HG03571 (cell line): ENCODE measurements at regions not wholly inside any gene's neighbourhood (a gene's known extent, or its start where the extent isn't known, plus 50 kb on each side); places are given as distances from the start of the nearest gene placed in this dataset.
"Not testable (repeated sequence)": the region's sequence is repeated elsewhere in the genome, so short reads cannot be mapped to it uniquely, and the experiment has no call there.

ENCODE experiments used
- ATAC-seq: cut with Tn5 transposase; IDR thresholded peaks from one replicate; pipeline ENCODE4 v1.9.1; 2021; ENCODE audit not compliant: unreplicated experiment

DNA sequence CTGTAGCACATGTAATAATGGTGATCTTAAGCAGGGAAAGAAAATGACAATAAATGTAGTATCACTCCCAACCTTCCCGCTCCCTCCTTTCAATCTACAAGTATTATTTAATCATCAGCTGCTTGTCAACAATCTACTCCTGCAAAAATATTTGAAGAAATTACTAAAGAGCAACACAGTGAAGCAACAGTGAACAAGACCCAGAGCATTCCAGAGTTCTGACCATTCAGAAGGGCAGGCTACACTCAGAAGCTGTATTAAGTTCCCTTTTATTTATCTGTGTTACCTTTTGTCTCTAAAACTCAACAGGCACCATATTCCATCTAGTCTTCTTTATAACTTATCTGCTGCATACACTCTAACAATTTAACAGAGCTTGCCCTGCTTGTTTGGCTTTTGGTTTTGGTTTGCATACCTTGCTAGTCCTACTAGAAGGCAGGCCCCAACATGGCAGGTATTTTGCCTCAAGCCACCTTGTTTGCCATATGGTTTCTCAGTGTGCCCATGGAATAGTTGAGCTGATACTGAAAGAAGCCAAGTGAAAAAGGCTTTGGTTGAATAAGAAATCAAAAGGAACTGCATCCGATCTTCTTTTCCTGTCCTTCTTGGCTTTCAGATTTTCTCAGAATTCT is 253.9 kb downstream of the CEMIP2 start:
- ATAC-seq, result no peak

DNA sequence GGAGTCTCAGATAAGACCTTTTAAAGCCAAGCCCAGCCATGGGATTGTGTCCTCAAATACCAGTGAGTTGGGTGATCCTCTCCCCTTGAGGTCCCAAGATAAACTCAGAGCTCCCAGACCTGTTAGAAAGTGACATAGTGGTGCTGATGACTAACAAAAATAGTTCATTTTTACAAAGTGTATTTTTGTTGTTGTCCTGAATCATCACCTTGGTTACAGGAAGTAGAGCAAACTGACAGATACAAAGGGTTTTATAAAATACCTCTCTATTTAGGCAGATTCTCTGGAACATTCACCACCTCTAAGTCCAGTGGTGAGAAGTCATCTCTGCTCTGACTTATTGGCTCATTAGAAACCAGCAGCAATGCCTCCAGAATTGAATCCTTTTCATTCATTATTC is 259.3 kb downstream of the CEMIP2 start:
- ATAC-seq, result no peak

DNA sequence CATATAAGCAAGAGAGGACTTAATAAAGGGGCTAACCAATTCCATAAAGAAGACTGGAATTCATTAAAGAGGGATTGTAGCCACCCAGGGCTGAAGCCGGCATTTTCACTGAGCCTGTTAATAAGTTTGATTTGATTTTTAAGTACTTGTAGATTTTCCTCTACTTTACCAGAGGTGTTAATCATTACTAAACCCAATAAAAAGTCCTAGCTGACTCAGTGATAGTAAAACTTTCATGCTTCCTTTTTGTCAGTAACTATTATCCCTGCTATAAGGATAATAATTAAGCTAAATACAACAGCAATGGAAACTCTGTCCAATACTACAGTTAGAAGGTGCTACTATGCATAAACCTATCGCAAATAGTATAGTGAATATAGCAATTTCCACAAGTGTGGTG is 260.2 kb downstream of the CEMIP2 start:
- not testable (repeated sequence) for ATAC-seq

DNA sequence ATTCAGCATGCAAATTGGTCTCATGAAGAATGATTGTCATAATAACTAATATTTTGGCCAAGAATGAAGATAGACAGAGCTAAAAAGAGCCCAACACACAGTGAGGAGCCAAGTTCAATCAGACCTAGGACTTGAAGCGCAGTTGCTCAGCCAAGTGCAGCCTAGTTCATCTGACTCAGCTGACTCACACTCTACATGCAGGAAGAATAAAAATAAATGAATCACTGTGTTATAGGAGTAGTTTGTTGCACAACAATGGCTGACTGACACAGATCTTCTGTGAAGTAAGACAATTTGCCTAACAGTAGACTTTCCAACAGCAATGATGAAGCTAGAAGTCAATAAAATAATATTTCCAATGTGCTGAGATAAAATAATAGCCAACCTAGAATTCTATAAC is 261.5 kb downstream of the CEMIP2 start:
- no peak for ATAC-seq

DNA sequence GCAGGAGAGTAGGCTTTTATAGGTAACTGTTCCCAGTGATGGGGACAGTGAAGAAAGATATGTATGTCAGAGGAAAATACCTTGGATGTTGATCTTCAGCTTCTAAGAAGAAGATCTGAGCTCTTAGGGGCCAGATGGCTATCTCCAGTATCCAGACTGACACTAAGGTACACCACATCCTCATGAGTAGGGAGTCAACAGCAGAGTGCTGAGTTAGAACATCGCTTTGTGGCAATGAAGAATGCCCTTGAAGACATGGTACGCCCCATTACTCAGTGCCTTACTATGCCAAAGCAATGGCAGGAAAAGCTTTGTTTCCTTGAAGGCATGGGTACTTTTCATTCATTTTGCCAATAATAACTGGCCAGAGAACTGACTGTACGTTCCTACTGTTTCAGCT is 263.7 kb downstream of the CEMIP2 start:
- ATAC-seq, result no peak

DNA sequence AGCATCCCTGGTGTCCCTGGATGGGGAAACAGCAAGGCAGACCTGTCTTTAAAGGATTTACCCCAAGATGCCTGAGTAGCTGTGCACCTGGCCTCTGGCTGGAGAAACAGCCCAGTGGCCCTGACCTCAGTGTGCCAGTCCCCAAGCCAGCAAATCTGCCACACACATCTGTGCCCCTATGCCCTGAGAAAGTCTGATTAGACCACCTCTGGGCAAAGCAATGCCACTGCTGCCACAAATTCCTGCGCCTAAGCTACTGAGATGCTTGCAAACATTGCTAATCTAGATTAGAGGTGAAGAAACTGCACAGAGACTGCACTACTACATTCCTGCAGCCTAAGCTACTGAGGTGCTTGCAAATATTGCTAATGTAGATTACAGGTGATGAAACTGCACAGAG is 269.6 kb downstream of the CEMIP2 start:
- no peak for ATAC-seq

DNA sequence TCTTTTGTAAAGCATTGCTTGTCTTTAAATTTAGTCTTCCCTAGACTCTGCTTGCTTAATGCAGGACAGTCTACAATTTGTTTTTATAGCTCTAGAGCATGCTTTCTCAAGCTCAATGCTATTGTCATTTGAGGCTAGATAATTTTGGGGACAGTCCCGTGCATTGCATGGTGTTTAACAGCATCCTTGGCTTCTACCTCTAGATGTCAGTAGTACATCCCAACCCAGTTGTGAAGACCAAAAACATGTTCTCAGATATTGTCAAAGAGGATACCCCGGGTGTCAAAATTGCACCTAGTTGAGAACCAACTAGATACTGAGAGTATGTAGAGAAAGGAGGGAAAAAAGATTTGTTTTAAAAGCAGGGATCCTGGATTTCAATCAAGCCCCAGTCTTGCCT is 277.5 kb downstream of the CEMIP2 start:
- ATAC-seq, result no peak

DNA sequence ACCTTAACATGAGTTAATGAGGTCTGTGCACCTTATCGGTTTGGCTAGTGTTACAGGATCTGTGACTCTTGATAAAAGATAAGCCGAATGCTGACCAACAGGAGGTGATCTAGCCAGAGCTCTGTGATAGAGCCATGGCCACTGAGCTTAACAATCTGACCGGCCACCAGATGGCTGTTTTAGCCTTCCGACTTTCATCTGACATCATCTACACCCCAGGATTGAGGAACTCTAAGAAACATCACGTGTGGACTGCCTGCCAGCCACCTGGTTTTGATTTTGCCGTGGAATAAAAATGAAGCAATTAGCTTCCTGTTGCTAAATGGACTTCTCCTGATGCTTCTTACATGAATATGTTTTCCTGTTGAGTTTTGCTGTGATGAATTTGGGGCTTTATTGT is 281.3 kb downstream of the CEMIP2 start:
- ATAC-seq, result no peak

DNA sequence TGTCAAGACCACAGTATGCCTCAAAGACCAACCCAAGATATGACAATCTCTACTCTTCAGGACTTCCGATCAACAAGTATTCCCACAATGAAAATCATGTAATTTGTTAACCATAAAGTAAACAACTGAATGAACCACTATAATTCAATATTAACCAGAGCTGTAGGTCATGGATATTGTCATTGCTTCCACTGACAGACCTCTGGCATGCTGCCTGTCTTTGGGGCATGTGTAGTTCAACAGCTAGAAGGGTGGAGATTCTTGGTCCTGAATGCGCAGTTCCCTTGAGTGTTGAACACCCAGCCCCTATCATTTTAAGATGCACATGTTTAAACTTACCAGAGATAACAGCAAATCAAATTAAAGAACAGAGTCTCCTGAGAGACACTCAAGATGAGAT is 283.0 kb downstream of the CEMIP2 start:
- ATAC-seq, result no peak

DNA sequence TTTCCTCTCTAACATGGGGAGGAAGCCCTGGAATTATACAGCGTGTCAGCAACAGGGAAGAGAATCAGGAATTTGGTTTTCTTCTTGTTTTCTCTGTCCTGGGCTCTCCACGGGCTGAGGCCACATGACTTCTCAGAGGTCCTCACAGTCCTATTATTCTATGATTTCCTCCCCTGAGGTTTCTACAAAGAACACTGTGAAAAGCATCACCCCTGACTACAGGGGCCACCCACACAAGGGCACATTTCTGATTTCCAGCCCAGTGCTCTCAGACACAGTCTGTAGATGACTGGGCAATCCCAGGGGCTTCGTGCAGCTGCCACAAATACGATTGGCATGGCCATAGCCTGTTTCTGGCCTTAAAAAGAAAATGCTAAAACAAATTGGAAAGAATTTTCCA is 284.9 kb downstream of the CEMIP2 start:
- ATAC-seq, result no peak

DNA sequence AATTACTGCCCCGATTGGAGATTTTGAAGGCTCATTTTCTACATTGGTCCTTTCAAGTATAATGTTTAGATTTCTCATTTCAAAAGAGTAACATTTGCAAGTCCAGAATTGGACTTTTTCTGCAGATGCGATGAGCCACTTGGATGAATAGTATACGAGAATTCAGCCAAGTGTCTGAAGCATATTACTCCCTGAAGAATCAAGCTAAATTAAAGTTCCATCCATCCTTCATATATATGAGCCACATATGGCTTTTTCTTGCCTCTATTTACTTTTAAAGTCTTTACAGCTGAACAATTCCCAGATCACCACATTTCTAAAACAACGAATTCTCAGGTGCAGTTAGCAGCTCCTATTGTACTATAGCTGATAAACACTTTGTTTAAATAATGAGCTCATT is 288.7 kb downstream of the CEMIP2 start:
- no peak for ATAC-seq

DNA sequence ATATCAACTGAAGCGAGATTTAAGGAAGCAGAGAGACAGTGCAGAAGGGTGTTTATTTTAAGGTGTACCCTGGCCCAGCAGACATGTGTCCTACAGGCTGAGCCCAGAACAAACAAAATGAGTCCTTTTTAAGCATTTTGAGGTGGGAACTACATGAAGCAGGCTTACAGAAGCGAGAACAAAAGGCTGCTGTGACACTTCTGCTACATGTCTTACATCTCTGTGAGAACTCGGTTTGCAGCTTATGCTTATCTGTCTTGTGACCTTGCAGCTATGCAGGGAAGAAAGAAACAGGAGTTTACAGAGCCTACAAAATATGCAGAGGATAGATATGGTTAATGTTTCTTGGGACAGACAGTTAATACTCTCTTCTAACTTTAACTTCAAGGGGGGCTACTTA is 295.9 kb downstream of the CEMIP2 start:
- no peak for ATAC-seq

DNA sequence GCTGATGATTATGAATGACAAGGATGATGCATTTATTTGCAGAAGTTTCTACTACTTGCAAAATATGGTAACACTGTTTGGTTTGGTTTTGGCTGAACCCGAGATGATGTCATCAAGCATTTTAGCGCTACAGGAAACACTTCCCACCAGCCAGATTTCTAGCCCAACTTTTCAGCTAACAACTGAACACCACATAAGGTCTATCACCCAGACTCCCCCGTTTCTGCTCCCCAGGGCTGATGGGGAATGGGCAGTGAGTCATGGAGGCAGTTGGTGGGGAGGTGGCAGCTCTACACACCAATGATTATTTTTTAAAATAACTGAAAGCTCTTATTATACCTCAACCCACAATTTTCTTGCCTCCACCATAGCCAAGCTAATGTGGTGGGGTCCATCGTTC is 302.9 kb downstream of the CEMIP2 start:
- no peak for ATAC-seq

DNA sequence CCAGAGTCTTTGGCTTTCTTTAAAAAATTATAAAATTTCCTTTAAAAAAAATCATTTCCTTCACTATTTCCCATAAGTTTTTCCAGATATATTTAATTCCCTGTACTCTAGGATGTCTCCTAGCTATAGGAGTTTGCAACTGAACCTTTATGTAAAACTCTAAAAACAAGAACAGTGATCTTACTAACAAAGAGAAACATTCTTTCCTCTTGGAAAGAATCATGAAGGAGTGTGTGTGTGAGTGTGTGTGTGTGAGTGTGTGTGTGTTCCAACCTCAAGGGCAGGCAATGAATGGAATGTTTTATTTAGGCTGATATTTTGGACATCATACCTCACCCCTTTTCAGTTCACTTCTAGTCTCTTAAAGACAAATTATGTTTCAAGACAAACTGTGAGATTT is 309.2 kb downstream of the CEMIP2 start:
- no peak for ATAC-seq

DNA sequence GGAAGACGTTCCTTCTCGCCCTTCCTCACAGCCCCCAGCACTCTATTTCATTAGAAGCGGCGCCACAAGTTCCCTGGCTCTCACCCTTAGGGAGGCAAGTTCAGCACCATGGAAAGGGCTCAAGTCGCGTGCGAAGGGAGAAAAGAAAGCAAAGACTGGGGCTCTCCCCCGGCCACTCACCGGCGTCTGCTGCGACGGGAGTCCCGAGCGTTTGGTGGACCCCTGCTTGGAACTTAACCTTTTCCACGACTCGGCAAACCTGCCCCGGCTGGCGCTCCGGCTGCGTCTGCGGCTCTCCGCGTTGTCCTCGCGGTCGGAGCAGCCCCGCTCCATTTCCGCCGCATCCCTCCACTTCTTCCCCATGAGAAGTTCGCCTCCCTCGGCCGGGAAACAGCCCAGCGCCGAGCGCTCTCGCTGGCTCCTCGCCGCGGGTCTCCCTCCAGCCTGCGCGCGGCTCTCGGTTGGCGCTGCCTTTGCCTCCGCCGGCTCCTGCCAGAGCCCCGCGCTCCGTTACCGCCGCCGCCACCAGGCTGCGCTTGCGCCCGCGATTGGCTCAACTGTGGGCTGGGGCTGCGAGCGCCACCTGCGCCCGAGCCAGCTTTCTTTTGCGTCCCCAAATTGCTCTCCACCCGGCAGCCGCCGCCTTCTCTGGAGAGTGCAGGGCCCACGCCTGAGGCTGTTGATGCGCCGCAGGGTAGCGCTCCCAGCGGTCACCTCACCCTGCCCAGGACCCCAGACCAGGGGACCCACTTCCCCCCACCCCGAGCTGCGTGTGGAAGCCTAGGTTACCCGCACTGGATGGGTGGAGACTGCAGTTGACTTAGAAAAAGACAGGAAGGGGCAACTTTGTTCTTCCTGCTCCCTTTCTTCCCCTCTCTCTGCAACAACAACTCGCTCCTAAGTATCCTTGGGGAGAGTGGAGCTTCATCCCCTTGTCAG is 321.6 kb downstream of the CEMIP2 start:
- ATAC-seq, result peak; percentile 54

DNA sequence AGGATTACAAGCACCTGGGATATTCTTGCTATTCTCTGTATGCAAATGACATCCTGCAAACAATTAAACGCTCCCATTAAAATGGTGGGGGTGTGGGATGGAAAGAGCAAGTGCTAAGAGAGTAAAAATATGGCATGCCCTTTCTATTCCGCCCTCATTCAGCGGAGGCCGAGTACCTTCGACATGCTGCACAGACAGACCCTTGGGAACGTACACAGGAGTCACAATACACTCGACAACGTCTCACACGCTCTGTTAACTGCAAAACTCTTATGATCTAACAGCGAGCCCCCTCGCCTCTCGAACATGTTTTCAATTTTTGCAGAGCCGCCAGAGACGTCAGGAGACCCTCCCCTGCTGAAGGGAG is 322.2 kb downstream of the CEMIP2 start:
- no peak for ATAC-seq

DNA sequence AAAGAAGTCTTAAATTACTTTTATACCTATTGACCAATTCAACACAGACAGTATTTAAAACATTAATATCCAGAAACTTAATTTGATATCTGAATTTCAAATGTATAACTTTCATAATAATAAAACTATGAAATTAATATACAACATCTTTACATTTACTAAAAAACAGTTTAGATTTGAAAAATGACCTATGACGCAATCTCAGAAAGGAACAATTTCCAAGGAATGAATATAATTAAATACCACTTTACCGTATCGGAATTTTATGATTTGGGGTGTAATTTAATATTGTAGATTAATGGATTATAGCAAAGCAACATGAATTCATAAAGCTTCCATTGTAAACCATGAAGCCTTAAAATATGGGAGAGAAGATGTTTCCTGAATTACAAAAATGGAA is 321.5 kb upstream of the TRPM3 start:
- ATAC-seq, result no peak

DNA sequence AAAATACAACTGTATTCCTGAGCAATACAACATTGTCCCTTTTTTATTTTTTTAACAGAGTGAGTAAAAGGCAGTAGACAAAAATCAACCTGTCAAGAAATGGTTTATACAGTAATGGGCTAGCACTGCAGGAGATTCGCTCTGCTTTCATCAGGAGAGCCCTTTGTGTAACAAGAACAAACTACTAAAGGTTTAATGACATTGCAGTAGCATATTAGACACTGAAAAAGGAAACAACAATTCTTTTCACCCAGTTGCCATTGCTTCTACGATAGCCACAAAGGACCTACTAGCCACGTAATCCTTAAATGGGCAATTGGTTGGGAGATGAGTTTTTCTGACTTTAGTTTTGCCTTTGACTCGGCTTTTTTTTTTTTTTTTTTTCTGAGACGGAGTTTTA is 319.8 kb upstream of the TRPM3 start:
- no peak for ATAC-seq

DNA sequence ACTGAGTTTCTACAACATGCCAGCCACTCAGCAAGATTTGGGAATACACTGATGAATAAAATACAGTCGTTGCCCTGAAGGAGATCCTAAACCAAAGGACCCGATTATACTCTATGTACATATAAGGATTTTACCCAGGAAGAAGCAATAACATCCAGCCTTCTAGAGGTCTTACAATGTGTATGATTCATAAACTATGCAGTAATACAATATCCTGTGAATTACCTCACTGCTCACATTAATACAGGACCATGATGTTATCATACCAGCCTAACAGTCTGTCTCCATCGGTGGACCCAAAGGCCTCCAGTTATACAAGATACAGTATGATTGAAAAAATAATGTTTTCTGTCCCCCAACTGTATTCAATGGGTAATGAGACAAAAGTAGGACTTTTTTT is 310.5 kb upstream of the TRPM3 start:
- ATAC-seq, result no peak

DNA sequence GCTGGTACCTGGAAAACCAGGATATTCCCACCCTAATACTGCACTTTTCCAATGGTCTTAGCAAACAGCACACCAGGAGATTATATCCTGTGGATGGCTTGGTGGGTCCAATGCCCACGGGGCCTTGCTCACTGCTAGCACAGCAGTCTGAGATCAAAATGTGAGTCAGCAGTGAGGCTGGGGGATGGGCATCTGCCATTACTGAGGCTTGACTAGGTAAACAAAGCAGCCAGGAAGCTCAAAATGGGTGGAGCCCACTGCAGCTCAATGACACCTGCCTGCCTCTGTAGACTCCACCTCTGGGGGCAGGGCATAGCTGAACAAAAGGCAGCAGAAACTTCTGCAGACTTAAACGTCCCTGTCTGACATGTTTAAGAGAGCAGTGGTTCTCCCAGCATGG is 285.9 kb upstream of the TRPM3 start:
- ATAC-seq, result not testable (repeated sequence)

DNA sequence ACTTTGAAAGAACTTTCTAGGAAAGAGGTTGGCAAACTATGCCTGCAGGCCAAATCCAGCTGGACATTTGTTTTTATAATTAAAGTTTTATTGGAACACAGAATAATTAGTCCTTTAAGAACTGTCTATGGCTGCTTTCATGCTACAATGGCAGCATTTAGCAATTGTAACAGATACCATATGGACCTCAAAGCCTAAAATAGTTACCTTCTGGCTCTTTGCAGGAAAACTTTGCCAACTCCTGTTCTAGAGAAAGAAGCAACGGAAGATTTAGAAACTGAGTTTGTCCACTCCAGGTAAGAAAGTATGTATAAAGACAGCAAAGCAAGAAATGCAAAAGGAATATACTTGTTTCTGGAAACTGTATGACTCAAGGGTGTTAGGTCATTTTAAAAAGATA is 281.7 kb upstream of the TRPM3 start:
- no peak for ATAC-seq

DNA sequence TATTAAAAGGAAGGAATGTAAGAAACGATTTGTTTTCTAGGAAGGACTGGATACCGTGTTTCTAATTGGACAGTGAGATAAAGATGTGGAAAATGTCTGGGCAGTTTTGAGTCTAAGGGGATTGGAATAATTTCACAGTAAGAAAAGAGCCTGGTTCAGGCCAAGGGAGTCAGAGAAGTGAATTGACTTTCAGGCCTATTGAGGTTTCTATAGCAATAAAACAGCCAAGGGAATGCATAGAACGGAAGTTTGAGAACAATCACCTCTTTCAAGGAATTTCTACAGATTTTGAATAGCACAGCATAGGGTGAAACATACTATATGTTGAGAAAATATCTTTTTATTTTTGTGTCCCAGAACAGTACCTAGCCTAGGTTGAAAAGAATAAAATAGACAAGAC is 271.6 kb upstream of the TRPM3 start:
- ATAC-seq, result no peak

DNA sequence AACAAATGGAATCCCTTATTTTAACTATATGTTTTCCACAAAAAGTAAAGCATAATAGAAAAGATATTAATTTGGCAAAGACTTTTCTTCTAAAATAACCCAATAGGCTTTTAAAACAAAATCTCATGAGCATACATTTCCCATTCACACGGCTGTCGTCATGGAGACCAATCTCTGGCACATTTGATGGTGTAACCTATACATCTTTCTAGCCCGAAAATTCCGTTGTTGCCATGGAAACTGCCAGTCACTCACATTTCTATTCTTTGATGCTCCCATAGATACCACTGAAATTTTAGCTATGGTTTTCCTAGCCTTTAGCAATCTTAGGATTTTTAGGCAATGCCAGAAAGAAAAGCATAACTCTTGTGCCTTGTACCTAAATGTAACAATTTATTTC is 262.9 kb upstream of the TRPM3 start:
- ATAC-seq, result no peak
